GM12864 (cell line): ENCODE measurements at regions not wholly inside any gene's neighbourhood (a gene's known extent, or its start where the extent isn't known, plus 50 kb on each side); places are given as distances from the start of the nearest gene placed in this dataset.

ENCODE experiments used
- DNase-seq: peaks from one replicate; pipeline ENCODE4 v3.0.0-alpha.2; 2011; ENCODE audit warnings: low read depth
- H3K4me3 ChIP-seq: 2 replicates; pipeline ENCODE4 v1.5.1; 2011; ENCODE audit warnings: mild to moderate bottlenecking, low read depth, low read length, control low read depth
- TF ChIP-seq, protein P1 (sequence below): IDR thresholded peaks from 2 replicates; pipeline ENCODE4 v1.5.1; 2011; ENCODE audit warnings: low read depth, mild to moderate bottlenecking, moderate library complexity, low read length, control low read depth, inconsistent platforms; ENCODE audit errors: missing control alignments

DNA sequence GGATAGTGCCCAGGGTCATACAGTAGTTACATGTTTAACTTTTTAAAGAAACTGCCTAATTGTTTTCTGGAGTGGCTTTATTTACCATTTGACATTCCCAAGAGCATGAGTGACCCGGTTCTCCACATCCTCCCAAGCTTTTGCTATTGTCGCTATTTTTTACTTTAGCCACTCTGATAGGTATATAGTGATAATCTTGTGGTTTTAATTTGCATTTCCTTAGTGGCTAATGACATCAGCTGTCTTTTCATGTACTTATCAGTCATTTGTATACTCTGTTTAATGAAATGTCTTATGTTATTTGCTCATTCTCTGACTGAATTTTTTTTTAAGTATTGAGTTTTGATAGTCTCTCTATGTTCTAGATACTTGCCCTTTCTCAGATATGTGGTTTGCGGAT lies 109.7 kb upstream of the HS6ST1 start:
- no peak for DNase-seq
- TF ChIP-seq, protein P1, sequence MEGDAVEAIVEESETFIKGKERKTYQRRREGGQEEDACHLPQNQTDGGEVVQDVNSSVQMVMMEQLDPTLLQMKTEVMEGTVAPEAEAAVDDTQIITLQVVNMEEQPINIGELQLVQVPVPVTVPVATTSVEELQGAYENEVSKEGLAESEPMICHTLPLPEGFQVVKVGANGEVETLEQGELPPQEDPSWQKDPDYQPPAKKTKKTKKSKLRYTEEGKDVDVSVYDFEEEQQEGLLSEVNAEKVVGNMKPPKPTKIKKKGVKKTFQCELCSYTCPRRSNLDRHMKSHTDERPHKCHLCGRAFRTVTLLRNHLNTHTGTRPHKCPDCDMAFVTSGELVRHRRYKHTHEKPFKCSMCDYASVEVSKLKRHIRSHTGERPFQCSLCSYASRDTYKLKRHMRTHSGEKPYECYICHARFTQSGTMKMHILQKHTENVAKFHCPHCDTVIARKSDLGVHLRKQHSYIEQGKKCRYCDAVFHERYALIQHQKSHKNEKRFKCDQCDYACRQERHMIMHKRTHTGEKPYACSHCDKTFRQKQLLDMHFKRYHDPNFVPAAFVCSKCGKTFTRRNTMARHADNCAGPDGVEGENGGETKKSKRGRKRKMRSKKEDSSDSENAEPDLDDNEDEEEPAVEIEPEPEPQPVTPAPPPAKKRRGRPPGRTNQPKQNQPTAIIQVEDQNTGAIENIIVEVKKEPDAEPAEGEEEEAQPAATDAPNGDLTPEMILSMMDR, result no peak
- H3K4me3 ChIP-seq, result no peak overlapping the region

DNA sequence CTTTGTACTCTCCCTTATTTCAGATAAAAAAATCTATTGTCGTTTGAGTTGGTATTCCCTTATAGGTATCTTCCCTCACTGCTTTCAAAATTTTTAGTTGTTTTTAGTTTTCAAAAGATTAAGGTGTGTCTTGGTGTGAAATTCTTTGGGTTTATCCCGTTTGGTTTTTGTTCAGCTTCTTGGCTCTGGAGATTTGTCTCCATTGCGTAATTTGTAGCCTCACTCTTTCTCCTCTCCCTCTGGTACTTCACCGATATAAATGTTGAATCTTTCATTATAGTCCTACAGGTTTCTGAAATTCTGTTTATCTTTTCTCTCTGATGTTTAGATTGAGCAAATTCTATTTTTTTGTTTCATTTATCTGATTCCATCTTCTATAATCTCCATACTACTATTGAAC lies 113.8 kb upstream of the HS6ST1 start:
- H3K4me3 ChIP-seq, result no peak overlapping the region
- TF ChIP-seq, protein P1, result no peak
- DNase-seq, result no peak

DNA sequence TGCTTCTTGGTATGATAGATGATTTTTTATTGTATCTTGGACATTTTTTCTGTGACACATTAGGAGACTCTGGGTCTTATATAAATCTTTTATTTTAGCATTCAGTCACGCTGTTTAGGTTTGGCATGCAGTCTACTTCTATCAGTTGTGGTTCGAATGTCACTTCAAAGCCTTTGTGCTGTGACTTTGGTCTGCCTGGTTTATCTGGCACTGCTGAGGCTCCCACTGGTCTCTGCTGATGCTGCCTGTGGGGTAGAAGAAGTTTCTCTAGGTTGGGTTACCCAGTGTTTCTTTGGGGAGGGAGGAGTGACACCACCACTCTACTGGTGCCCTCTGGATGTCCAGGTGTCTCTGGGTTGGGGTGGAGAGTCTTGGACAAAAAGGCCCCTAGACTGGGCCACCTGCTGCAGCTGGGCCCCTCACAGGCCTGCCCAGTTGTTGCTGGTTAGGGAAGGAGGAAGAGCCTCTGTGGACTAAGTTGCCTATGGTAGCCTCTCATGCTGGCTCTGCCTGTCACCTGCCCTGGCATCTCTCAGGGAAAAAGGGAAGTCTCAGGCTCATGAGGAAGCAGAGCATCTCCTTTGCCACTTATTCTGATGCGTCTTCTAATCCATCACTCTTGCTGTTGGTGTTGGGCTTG lies 115.4 kb upstream of the HS6ST1 start:
- TF ChIP-seq, protein P1, result no peak
- no peak for DNase-seq
- no peak overlapping the region for H3K4me3 ChIP-seq

DNA sequence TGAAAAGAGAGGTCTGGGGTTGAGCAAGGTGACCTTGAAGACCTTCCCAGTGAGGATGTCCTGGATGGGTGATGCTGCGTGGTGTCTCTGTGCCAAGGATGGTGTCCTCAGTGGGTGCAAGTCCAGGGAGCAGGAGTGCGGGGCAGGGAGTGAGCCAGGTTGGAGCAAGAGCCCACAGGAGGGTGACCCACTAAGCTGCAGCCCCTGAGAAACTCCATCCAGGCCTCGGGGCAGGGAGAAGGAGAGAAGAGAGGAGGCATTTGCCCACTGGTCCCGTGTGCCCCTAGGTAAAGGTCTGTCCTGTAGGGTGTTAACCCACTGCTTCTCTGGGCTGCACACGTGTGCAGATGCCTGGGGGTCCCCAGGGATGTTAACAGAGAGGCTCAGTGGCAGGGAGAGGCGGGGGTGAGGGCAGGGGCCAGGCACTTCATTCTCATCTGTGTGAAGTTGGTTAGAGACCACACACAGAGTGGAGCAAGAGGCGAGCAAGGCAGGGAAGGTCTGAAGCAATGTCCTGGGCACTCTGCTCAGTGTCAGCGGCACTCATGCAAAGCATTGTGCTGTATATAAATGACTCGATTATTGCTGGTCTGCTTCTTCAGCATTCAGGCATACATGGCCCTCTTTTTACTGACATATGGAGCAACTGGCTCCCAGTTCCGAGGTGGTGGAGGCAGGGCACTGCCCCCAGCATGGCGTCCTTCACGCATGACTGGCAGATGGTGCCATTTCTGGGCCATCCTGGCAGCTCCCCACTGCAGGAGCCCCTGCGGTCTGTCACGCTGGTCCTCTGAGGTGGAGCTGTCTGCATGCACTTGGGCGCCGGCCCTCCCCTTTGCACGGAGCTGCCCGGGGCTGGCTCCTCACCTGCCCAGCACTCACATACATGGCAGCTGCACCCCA lies 117.2 kb upstream of the HS6ST1 start:
- no peak overlapping the region for H3K4me3 ChIP-seq
- no peak for DNase-seq
- TF ChIP-seq, protein P1, result no peak

DNA sequence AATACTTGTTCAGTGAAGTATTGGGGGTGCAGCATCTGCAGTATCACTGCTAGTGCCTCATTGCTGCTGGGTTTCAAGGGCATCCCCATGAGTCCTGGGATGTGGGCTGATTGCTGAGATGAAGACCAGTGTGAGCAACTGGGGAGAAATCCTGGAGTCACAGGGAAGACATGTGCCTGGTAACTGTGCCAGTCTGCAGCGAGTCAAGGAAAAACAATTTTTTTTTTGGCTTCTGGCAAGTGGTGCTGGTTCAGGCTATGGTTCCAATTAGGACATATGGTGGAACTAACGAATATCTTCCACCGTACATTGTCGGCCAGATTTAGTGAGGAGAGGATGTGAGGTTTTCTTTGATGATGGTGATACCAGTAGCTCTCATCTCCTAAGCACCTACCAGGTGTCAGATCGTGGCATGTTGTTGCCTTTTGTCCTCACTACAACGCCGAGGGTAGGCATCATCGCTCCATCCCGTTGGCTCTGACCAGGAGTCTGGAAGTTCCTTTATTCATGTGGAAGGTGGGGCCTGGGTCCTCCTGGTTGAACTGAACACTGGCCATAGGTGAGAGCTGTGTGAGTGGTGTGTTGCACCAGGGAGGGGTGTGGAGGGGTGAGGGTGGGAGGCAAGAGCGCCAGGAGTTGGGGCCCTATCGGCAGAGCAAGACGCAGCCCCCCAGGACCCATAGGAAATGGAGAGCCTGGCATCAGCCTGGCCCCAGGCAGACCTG lies 118.0 kb upstream of the HS6ST1 start:
- TF ChIP-seq, protein P1, result no peak
- no peak overlapping the region for H3K4me3 ChIP-seq
- no peak for DNase-seq

DNA sequence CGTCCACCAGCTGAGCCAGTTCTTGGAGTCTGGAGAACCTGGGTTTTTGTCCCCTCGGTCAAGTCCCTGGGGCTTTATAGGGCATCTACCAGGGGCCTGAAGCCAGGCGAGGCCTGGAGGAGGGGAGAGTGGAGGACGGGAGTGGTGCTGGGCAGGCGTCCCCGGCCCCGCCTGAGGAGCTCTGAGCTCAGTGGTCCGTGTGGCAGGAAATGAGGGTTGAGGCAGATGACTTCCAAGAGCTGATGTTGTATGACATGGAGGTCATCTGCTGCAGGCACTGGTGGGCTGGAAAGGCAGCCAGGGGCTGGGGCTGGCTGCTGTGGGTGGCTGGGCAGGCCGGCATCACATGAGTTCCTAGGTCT lies 118.5 kb upstream of the HS6ST1 start:
- no peak for DNase-seq
- TF ChIP-seq, protein P1, result no peak
- H3K4me3 ChIP-seq, result no peak overlapping the region
